ENCODE measurements at regions not wholly inside any gene's neighbourhood (a gene's known extent, or its start where the extent isn't known, plus 50 kb on each side); places are given as distances from the start of the nearest gene placed in this dataset.

- Mint-ChIP-seq H3K27ac (no peak overlapping the region), H3K27me3 (peaks cover 11 to 12% of the 10 kb centered on the region in 2 donors)
- intact Hi-C loops (cut with micrococcal nuclease), result no loop called here
Measured at GRCh38 chr20:57781901-57782300, 72.1 kb upstream of the PMEPA1 start.

DNA sequence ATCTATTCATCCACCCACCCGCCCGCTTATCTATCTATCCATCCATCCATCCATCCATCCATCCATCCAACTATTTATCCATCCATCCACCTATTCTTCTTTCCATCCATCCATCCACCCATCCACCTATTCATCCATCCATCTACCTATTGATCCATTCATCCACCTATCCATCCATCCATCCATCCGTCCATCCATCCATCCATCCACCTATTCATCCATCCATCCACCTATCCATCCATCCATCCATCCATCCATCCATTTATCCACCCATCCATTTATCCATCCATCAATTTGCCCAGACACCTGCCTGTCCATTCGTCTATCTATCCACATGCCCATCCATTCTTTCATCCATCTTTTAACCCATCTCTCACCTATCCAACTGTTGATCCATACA, 71.1 kb upstream of the PMEPA1 start:
- ChIA-PET CTCF (ENCODE audit: partially characterized antibody) (no interaction called here), POLR2A (ENCODE audit: partially characterized antibody) (no interaction called here)
- Histone ChIP-seq H3K27me3 (ENCODE audit: insufficient read depth, low read length) (no peaks in the 10 kb centered on the region), H3K27ac (ENCODE audit: low read depth, low read length) (no peak overlapping the region), H3K4me3 (ENCODE audit: low read length in 2 of 2) (no peak overlapping the region), H3K36me3 (ENCODE audit: insufficient read depth, low read length) (no peaks in the 10 kb centered on the region), H3K4me1 (ENCODE audit: insufficient read depth, low read length) (no peaks in the 10 kb centered on the region), H3K9me3 (ENCODE audit: control insufficient read depth in 1 of 2, low read length in 2 of 2) (no peaks in the 10 kb centered on the region)
- H3K36me3 Mint-ChIP-seq, result no peaks in the 10 kb centered on the region
- DNase-seq, result no peak
- no peak overlapping the region for H3K4me3 Mint-ChIP-seq
- no peaks in the 10 kb centered on the region for H3K4me1 Mint-ChIP-seq
- peaks cover 12 to 14% of the 10 kb centered on the region in 2 donors for H3K27me3 Mint-ChIP-seq
- intact Hi-C loops (cut with micrococcal nuclease), result no loop called here
- no peak overlapping the region for H3K27ac Mint-ChIP-seq
- peaks cover 0 to 3% (median 0%) of the 10 kb centered on the region in 8 donors for H3K9me3 Mint-ChIP-seq

More at GRCh38 chr20:57781901-57782300, 72.1 kb upstream of the PMEPA1 start:
- H3K9me3 Mint-ChIP-seq, result peaks cover 0 to 3% (median 0%) of the 10 kb centered on the region in 8 donors
- no peak overlapping the region for H3K4me3 Mint-ChIP-seq
- no peak for DNase-seq
- no peaks in the 10 kb centered on the region for H3K27me3 ChIP-seq (ENCODE audit: insufficient read depth, low read length)
- H3K9me3 ChIP-seq (ENCODE audit: control insufficient read depth in 1 of 2, low read length in 2 of 2), result no peaks in the 10 kb centered on the region
- ChIA-PET CTCF (ENCODE audit: partially characterized antibody) (no interaction called here), POLR2A (ENCODE audit: partially characterized antibody) (no interaction called here)
- no peaks in the 10 kb centered on the region for H3K36me3 ChIP-seq (ENCODE audit: insufficient read depth, low read length)
- no peaks in the 10 kb centered on the region for H3K36me3 Mint-ChIP-seq
- no peak overlapping the region for H3K4me3 ChIP-seq (ENCODE audit: low read length in 2 of 2)
- no peaks in the 10 kb centered on the region for H3K4me1 Mint-ChIP-seq
- H3K27ac ChIP-seq (ENCODE audit: low read depth, low read length), result no peak overlapping the region
- H3K4me1 ChIP-seq (ENCODE audit: insufficient read depth, low read length), result no peaks in the 10 kb centered on the region

GRCh38 chr20:57780398-57780797, 70.6 kb upstream of the PMEPA1 start:
- ChIA-PET CTCF (ENCODE audit: partially characterized antibody) (no interaction called here), POLR2A (ENCODE audit: partially characterized antibody) (no interaction called here)
- H3K27me3 Mint-ChIP-seq, result peaks cover 12 to 16% of the 10 kb centered on the region in 2 donors

GRCh38 chr20:57779401-57780003, 69.7 kb upstream of the PMEPA1 start:
- intact Hi-C loops (cut with micrococcal nuclease), result no loop called here
- Mint-ChIP-seq H3K27me3 (peaks cover 12 to 17% of the 10 kb centered on the region in 2 donors), H3K9me3 (peaks cover 0 to 3% (median 0%) of the 10 kb centered on the region in 8 donors), H3K4me1 (no peaks in the 10 kb centered on the region), H3K27ac (no peak overlapping the region), H3K36me3 (no peaks in the 10 kb centered on the region), H3K4me3 (no peak overlapping the region)
- no peak overlapping the region for H3K4me3 ChIP-seq (ENCODE audit: low read length in 2 of 2)
- H3K27me3 ChIP-seq (ENCODE audit: insufficient read depth, low read length), result no peaks in the 10 kb centered on the region
- no peak for DNase-seq
- ChIA-PET POLR2A (ENCODE audit: partially characterized antibody) (no interaction called here), CTCF (ENCODE audit: partially characterized antibody) (no interaction called here)
- no peaks in the 10 kb centered on the region for H3K4me1 ChIP-seq (ENCODE audit: insufficient read depth, low read length)
- no peaks in the 10 kb centered on the region for H3K9me3 ChIP-seq (ENCODE audit: control insufficient read depth in 1 of 2, low read length in 2 of 2)
- H3K36me3 ChIP-seq (ENCODE audit: insufficient read depth, low read length), result no peaks in the 10 kb centered on the region
- H3K27ac ChIP-seq (ENCODE audit: low read depth, low read length), result no peak overlapping the region

More at GRCh38 chr20:57780398-57780797, 70.6 kb upstream of the PMEPA1 start:
- Mint-ChIP-seq H3K27ac (no peak overlapping the region), H3K36me3 (no peaks in the 10 kb centered on the region), H3K4me3 (no peak overlapping the region), H3K4me1 (no peaks in the 10 kb centered on the region), H3K9me3 (peaks cover 0 to 3% (median 0%) of the 10 kb centered on the region in 8 donors)
- H3K27me3 ChIP-seq (ENCODE audit: insufficient read depth, low read length), result no peaks in the 10 kb centered on the region
- no peak for DNase-seq
- H3K4me1 ChIP-seq (ENCODE audit: insufficient read depth, low read length), result no peaks in the 10 kb centered on the region
- no peaks in the 10 kb centered on the region for H3K36me3 ChIP-seq (ENCODE audit: insufficient read depth, low read length)
- intact Hi-C loops (cut with micrococcal nuclease), result no loop called here
- no peak overlapping the region for H3K4me3 ChIP-seq (ENCODE audit: low read length in 2 of 2)
- H3K9me3 ChIP-seq (ENCODE audit: control insufficient read depth in 1 of 2, low read length in 2 of 2), result no peaks in the 10 kb centered on the region
- no peak overlapping the region for H3K27ac ChIP-seq (ENCODE audit: low read depth, low read length)

DNA sequence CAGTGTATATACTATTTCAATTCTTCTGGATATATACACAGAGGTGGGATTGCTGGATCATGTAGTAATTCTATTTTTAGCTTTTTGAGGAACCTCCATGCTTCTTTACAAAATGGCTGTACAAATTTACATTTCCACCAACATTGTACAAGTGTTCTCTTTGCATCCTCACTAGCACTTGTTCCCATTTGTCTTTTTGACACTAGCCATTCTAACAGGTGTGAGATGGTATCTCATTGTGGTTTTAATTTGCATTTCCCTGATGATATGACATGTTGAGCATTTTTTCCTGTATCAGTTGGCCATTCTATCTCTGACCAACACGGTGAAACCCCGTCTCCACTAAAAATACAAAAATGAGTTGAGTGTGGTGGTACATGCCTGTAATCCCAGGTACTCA, 68.1 kb upstream of the PMEPA1 start:
- Mint-ChIP-seq H3K27ac (no peak overlapping the region), H3K36me3 (no peaks in the 10 kb centered on the region), H3K27me3 (peaks cover 10 to 20% of the 10 kb centered on the region in 2 donors), H3K4me1 (no peaks in the 10 kb centered on the region), H3K9me3 (peaks cover 0 to 3% (median 0%) of the 10 kb centered on the region in 8 donors), H3K4me3 (no peak overlapping the region)
- H3K4me1 ChIP-seq (ENCODE audit: insufficient read depth, low read length), result no peaks in the 10 kb centered on the region
- H3K27ac ChIP-seq (ENCODE audit: low read depth, low read length), result no peak overlapping the region
- intact Hi-C loops (cut with micrococcal nuclease), result no loop called here
- no peak overlapping the region for H3K4me3 ChIP-seq (ENCODE audit: low read length in 2 of 2)
- no peak for DNase-seq
- H3K9me3 ChIP-seq (ENCODE audit: control insufficient read depth in 1 of 2, low read length in 2 of 2), result no peaks in the 10 kb centered on the region
- POLR2A ChIA-PET (ENCODE audit: partially characterized antibody), result no interaction called here
- no peaks in the 10 kb centered on the region for H3K27me3 ChIP-seq (ENCODE audit: insufficient read depth, low read length)
- no peaks in the 10 kb centered on the region for H3K36me3 ChIP-seq (ENCODE audit: insufficient read depth, low read length)
- CTCF ChIA-PET (ENCODE audit: partially characterized antibody), result no interaction called here

DNA sequence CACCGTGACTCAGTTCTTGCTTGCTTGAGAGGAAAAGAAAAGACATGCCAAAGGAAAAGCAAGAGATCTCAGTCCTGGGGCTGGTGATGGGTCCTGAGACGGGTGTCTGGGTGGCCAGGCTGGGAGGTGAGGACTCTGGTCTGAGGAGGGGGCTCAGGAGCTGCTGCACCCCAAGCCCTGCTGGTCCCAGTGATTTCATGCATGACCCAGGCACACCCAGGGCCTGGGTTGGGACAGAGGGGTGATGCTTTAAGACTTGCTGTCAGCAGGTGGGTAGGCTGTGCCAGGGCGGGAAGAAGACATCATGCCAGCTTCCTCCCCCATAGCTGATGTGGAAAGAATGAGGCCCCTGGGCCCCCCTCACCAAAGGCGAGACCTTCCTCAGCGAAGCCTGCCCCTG, 65.1 kb upstream of the PMEPA1 start:
- Histone ChIP-seq H3K4me1 (ENCODE audit: insufficient read depth, low read length) (no peaks in the 10 kb centered on the region), H3K4me3 (ENCODE audit: low read length in 2 of 2) (no peak overlapping the region), H3K27ac (ENCODE audit: low read depth, low read length) (no peak overlapping the region), H3K9me3 (ENCODE audit: control insufficient read depth in 1 of 2, low read length in 2 of 2) (no peaks in the 10 kb centered on the region), H3K27me3 (ENCODE audit: insufficient read depth, low read length) (no peaks in the 10 kb centered on the region), H3K36me3 (ENCODE audit: insufficient read depth, low read length) (no peaks in the 10 kb centered on the region)
- Mint-ChIP-seq H3K4me1 (peaks cover 0 to 9% (median 1%) of the 10 kb centered on the region in 4 donors), H3K36me3 (no peaks in the 10 kb centered on the region), H3K4me3 (no peak overlapping the region), H3K9me3 (no peaks in the 10 kb centered on the region), H3K27ac (no peak overlapping the region), H3K27me3 (peaks cover 5 to 17% of the 10 kb centered on the region in 2 donors)
- POLR2A ChIA-PET (ENCODE audit: partially characterized antibody), result no interaction called here
- CTCF ChIA-PET (ENCODE audit: partially characterized antibody), result no interaction called here
- intact Hi-C loops (cut with micrococcal nuclease), result no loop called here
- DNase-seq, result no peak

DNA sequence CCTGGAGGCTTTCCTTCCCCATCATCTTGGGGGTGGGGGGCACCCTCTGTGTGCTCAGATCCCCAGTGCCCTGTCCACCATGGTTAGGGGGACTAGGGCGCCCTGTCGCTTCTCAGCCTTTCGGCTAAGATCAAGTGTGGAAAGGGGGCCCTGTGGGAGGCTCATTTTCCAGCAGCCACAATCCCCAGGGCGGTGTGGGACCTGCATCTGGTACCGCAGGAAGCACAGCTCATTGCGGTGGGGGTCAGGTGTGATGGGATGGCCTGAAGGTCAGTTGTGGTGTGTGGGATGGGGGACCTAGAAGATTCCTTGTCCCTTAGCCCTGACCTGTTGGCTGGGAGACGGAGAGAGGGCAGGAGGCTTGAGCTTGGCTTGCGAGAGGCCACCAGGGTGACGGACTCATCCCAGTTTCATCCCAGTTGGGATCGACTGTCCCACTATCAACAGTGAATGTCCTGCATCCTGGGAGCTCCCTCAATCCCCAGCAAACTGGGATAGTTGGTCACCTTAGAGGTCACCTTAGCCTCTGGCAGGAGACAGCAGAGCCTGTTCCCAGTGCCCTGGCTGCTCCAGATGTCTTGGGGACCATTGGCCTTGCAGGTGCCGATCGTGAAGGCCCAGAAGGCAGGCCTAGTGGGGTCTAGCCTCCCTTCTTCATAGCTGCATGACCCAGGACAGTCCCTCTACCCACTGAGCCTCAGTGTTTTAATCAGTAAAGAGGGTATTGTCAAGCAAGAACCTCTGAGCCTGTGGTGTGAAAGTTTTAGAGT, 64.5 kb upstream of the PMEPA1 start:
- H3K4me3 ChIP-seq (ENCODE audit: low read length in 2 of 2), result no peak overlapping the region
- intact Hi-C loops (cut with micrococcal nuclease), result no loop called here
- H3K4me1 Mint-ChIP-seq, result peaks cover 0 to 9% (median 2%) of the 10 kb centered on the region in 4 donors
- H3K4me3 Mint-ChIP-seq, result no peak overlapping the region
- H3K36me3 Mint-ChIP-seq, result no peaks in the 10 kb centered on the region
- ChIA-PET POLR2A (ENCODE audit: partially characterized antibody) (no interaction called here), CTCF (ENCODE audit: partially characterized antibody) (no interaction called here)
- peaks cover 5 to 17% of the 10 kb centered on the region in 2 donors for H3K27me3 Mint-ChIP-seq
- no peak overlapping the region for H3K27ac Mint-ChIP-seq
- no peaks in the 10 kb centered on the region for H3K4me1 ChIP-seq (ENCODE audit: insufficient read depth, low read length)
- no peaks in the 10 kb centered on the region for H3K9me3 ChIP-seq (ENCODE audit: control insufficient read depth in 1 of 2, low read length in 2 of 2)
- DNase-seq, result no peak
- no peaks in the 10 kb centered on the region for H3K27me3 ChIP-seq (ENCODE audit: insufficient read depth, low read length)
- no peaks in the 10 kb centered on the region for H3K36me3 ChIP-seq (ENCODE audit: insufficient read depth, low read length)
- H3K27ac ChIP-seq (ENCODE audit: low read depth, low read length), result no peak overlapping the region
- H3K9me3 Mint-ChIP-seq, result no peaks in the 10 kb centered on the region
